ENCODE measurements at regions not wholly inside any gene's neighbourhood (a gene's known extent, or its start where the extent isn't known, plus 50 kb on each side); places are given as distances from the start of the nearest gene placed in this dataset.
A peak's percentile ranks its signal among the peaks of the same experiment; 100 is the strongest.
"Not testable (repeated sequence)": the region's sequence is repeated elsewhere in the genome, so short reads cannot be mapped to it uniquely, and the experiment has no call there.

GRCh38 chrX:35357656-35358055, 415.1 kb downstream of the FAM47B start:
- no peak overlapping the region for H3K4me3 ChIP-seq (ENCODE audit: low read depth, low read length)
- TF ChIP-seq CTCF (IDR thresholded peaks at IDR 0.05; ENCODE audit: low read depth, low read length): no peak

DNA sequence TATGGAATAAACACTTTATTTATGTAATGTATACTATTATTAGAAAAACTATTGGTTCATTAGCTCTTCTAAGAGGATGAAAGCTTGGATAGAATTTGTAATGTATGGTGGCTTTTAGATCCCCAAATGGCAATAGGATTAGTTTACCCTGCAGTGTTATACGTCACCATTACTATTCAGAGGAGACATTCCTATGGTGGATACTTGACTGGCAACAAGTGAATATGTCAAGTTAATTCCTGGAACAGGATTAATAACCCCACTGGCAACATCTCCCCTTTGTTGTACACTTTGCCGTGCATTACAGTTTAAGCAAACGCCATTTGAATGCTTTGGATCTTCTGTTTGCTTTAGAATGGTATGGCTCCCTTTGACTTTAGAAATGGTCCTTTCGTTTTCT, 420.3 kb downstream of the FAM47B start:
- TF ChIP-seq CTCF (IDR thresholded peaks at IDR 0.05; ENCODE audit: low read depth, low read length): no peak
- no peak overlapping the region for H3K4me3 ChIP-seq (ENCODE audit: low read depth, low read length)

DNA sequence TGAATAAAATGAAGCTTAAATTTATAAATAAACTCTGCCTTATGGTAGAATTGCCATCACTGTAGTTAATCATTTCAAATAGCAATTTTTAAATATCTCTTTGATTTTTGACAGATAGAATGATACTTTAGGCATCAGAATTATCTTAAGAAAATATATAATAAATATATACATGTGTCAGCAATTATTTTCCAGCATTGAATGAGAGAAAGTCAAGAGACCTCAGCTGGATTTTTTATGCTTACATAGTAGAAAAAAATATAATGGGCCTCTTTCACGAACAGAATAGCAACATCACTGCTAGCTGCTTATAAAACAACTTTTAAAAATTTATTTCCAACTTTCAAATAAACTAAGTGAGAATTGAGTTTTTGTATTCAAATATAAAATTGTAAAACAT, 424.0 kb upstream of the MAGEB16 start:
- H3K4me3 ChIP-seq (ENCODE audit: low read depth, low read length): no peak overlapping the region
- TF ChIP-seq CTCF (IDR thresholded peaks at IDR 0.05; ENCODE audit: low read depth, low read length): no peak

GRCh38 chrX:35380808-35381700, 417.1 kb upstream of the MAGEB16 start:
- peak; percentile 11; the same call in 1 of the 2 replicates for TF ChIP-seq CTCF (IDR thresholded peaks at IDR 0.05; ENCODE audit: low read depth, low read length)
- H3K4me3 ChIP-seq (ENCODE audit: low read depth, low read length): no peak overlapping the region

DNA sequence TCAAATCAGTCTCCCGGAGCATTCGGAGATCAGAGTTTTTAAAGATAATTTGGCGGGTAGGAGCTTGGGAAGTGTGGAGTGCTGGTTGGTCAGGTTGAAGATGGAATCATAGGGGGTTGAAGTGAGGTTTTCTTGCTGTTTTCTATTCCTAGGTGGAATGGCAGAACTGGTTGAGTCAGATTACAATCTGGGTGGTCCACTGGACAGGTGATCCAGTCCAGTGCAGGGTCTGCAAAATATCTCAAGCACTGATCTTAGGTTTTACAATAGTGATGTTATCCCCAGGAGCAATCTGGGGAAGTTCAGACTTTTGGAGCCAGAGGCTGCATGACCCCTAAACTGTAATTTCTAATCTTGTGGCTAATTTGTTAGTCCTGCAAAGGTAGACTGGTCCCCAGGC, 416.4 kb upstream of the MAGEB16 start:
- not testable (repeated sequence) for H3K4me3 ChIP-seq (ENCODE audit: low read depth, low read length)

GRCh38 chrX:35382966-35383365, 415.2 kb upstream of the MAGEB16 start:
- H3K4me3 ChIP-seq (ENCODE audit: low read depth, low read length): no peak overlapping the region
- TF ChIP-seq CTCF (IDR thresholded peaks at IDR 0.05; ENCODE audit: low read depth, low read length): no peak

DNA sequence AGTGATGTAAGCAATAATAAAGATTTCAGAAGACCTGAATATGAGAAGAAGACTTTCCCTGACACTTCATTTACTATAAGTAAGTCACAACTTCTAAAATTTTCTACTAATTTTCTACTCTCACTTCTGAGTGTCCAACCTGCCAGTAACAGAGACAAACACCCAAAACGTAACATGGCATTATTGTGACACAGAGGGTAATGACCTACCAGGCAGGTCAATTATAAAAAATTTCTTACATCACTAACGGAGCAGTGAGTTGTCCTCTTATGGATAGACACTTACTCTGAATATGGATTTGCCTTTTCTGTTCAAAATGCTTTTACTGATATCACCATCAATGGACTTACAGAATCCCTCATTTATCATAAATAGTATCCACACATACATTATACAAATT, 405.9 kb upstream of the MAGEB16 start:
- no peak overlapping the region for H3K4me3 ChIP-seq (ENCODE audit: low read depth, low read length)

More for the DNA sequence above, 405.9 kb upstream of the MAGEB16 start:
- no peak for TF ChIP-seq CTCF (IDR thresholded peaks at IDR 0.05; ENCODE audit: low read depth, low read length)
